HT1080 (cell line): ENCODE measurements at regions not wholly inside any gene's neighbourhood (a gene's known extent, or its start where the extent isn't known, plus 50 kb on each side); places are given as distances from the start of the nearest gene placed in this dataset.
"Not testable (repeated sequence)": the region's sequence is repeated elsewhere in the genome, so short reads cannot be mapped to it uniquely, and the experiment has no call there.

ENCODE experiments used
- DNase-seq: peaks from one replicate; pipeline ENCODE4 v3.0.0-alpha.2; 2015; ENCODE audit warnings: low read depth

GRCh38 chrX:7522860-7523259, 320.1 kb upstream of the VCX start:
- no peak for DNase-seq

- peak; percentile 86 for DNase-seq
These were observed 327.1 kb upstream of the VCX start for GRCh38 chrX:7515681-7516413.

- peak; percentile 71 for DNase-seq
These were observed 327.9 kb upstream of the VCX start for GRCh38 chrX:7514871-7515599.

GRCh38 chrX:7512845-7513244, 330.1 kb upstream of the VCX start:
- no peak for DNase-seq

- DNase-seq: no peak
These were observed 339.7 kb upstream of the VCX start for GRCh38 chrX:7503251-7503650.

- no peak for DNase-seq
These were observed 342.6 kb upstream of the VCX start for GRCh38 chrX:7500386-7500785.

- DNase-seq: no peak
These were observed 338.6 kb upstream of the PUDP start for GRCh38 chrX:7486505-7486904.

- no peak for DNase-seq
These were observed 337.1 kb upstream of the PUDP start for GRCh38 chrX:7485061-7485460.

GRCh38 chrX:7480721-7481120, 332.8 kb upstream of the PUDP start:
- no peak for DNase-seq

- DNase-seq: no peak
These were observed 314.2 kb upstream of the PUDP start for GRCh38 chrX:7462110-7462509.

- DNase-seq: not testable (repeated sequence)
These were observed 313.1 kb upstream of the PUDP start for GRCh38 chrX:7461051-7461450.

GRCh38 chrX:7447801-7448499, 300.0 kb upstream of the PUDP start:
- peak; percentile 1 for DNase-seq

GRCh38 chrX:7446815-7447214, 298.9 kb upstream of the PUDP start:
- peak; percentile 59 for DNase-seq

GRCh38 chrX:7444967-7445366, 297.0 kb upstream of the PUDP start:
- peak; percentile 71 for DNase-seq

GRCh38 chrX:7441586-7441985, 293.6 kb upstream of the PUDP start:
- DNase-seq: no peak

GRCh38 chrX:7435822-7436221, 287.9 kb upstream of the PUDP start:
- DNase-seq: no peak

- DNase-seq: no peak
These were observed 284.9 kb upstream of the PUDP start for GRCh38 chrX:7432901-7433300.

GRCh38 chrX:7420717-7421116, 272.8 kb upstream of the PUDP start:
- no peak for DNase-seq

- no peak for DNase-seq
These were observed 266.8 kb upstream of the PUDP start for GRCh38 chrX:7414753-7415152.

GRCh38 chrX:7412840-7413239, 264.9 kb upstream of the PUDP start:
- DNase-seq: no peak

- no peak for DNase-seq
These were observed 261.9 kb upstream of the PUDP start for GRCh38 chrX:7409866-7410265.

GRCh38 chrX:7399373-7399772, 251.4 kb upstream of the PUDP start:
- DNase-seq: no peak
